GM12878 (cell line): ENCODE measurements at regions not wholly inside any gene's neighbourhood (a gene's known extent, or its start where the extent isn't known, plus 50 kb on each side); places are given as distances from the start of the nearest gene placed in this dataset.

Experiments used
- ATAC-seq: fragments of 200-7000 bp; cut with Tn5 transposase; 3 replicates; pipeline ENCODE4 v1.9.1; 2020; ENCODE audit warnings: mild to moderate bottlenecking, moderate library complexity
- BruUV-seq: library from RNA; stranded (reverse); fragments of 400-500 nt; replicated peaks from 2 replicates; lab custom pipeline; 2021; lab: Mats Ljungman, UMichigan
- CTCF ChIA-PET: fragments of 300-600 bp; sonication (Branson Sonifier 250); formaldehyde crosslinking; extraction: SDS; loops from one replicate; lab custom pipeline; 2021; ENCODE audit warnings: inconsistent platforms; lab: Yijun Ruan, JAX
- POLR2A ChIA-PET: fragments of 350-600 bp; formaldehyde crosslinking; extraction: SDS; loops from one replicate; lab custom pipeline; 2021; ENCODE audit warnings: inconsistent platforms; lab: Charles Lee
- RAD21 ChIA-PET: fragments of 300-600 bp; sonication (Branson Sonifier 250); formaldehyde crosslinking; loops from one replicate; lab custom pipeline; 2023; ENCODE audit warnings: antibody characterized with exemption; ENCODE audit not compliant: unreplicated experiment; lab: Charles Lee
- SMC1A ChIA-PET: fragments of 300-600 bp; sonication (Branson Sonifier 250); formaldehyde crosslinking; loops from one replicate; lab custom pipeline; 2023; ENCODE audit not compliant: unreplicated experiment, uncharacterized antibody; lab: Charles Lee
- DNase-seq: peaks from one replicate; pipeline ENCODE4 v3.0.0-alpha.2; 2011; ENCODE audit warnings: low read depth, low spot score
- FAIRE-seq: peaks from 3 replicates; lab custom pipeline; 2011; peaks lifted over from hg19 to GRCh38; lab: Jason Lieb, UNC
- H2AFZ ChIP-seq: 2 replicates; pipeline ENCODE4 v1.6.0; 2011; ENCODE audit warnings: low read depth, low read length, control low read depth; ENCODE audit not compliant: control insufficient read depth
- H3K27ac ChIP-seq: 2 replicates; pipeline ENCODE4 v1.5.1; 2011; ENCODE audit warnings: control low read depth; ENCODE audit not compliant: control insufficient read depth, insufficient read depth
- H3K27me3 ChIP-seq, 2 experiments: replicated peaks in 1 of 2; 2 replicates each; pipeline versions ENCODE4 v1.6.0 to v1.6.1; 2011; ENCODE audit warnings: low read length in 1 of 2; ENCODE audit not compliant: control insufficient read depth in 2 of 2, insufficient read depth in 2 of 2
- H3K36me3 ChIP-seq, 2 experiments: 2 replicates each; pipeline ENCODE4 v1.5.1; 2011; ENCODE audit warnings: low read length in 1 of 2; ENCODE audit not compliant: control insufficient read depth in 2 of 2, insufficient read depth in 2 of 2
- H3K4me1 ChIP-seq: 2 replicates; pipeline ENCODE4 v1.6.1; 2011; ENCODE audit warnings: mild to moderate bottlenecking, low read length, moderate library complexity, mixed read lengths; ENCODE audit not compliant: control insufficient read depth, insufficient read depth
- H3K4me2 ChIP-seq: 2 replicates; pipeline ENCODE4 v1.6.0; 2011; ENCODE audit warnings: control low read depth; ENCODE audit not compliant: control insufficient read depth, insufficient read depth
- H3K4me3 ChIP-seq: fragments of 200-600 bp; sonication (generic); 2 replicates; pipeline ENCODE4 v1.5.1; 2016
- H3K79me2 ChIP-seq: 2 replicates; pipeline ENCODE4 v1.6.0; 2011; ENCODE audit warnings: low read length; ENCODE audit not compliant: control insufficient read depth, insufficient read depth
- H3K9ac ChIP-seq: 2 replicates; pipeline ENCODE4 v1.8.0; 2011; ENCODE audit warnings: low read length, control low read depth, mixed read lengths; ENCODE audit not compliant: control insufficient read depth, insufficient read depth
- H3K9me3 ChIP-seq: replicated peaks from 3 replicates; pipeline ENCODE4 v1.5.1; 2011; ENCODE audit warnings: mild to moderate bottlenecking, low read length; ENCODE audit not compliant: control insufficient read depth, insufficient read depth
- H4K20me1 ChIP-seq: 2 replicates; pipeline ENCODE4 v1.6.0; 2011; ENCODE audit not compliant: control insufficient read depth, insufficient read depth
- ATF2 ChIP-seq: IDR thresholded peaks from 2 replicates; pipeline ENCODE4 v1.6.1; 2012; ENCODE audit warnings: low read length, inconsistent platforms
- BHLHE40 ChIP-seq, 2 experiments: fragments of 450-650 bp in 1 of 2; IDR thresholded peaks; 2 replicates each; pipeline ENCODE4 v1.6.1; 2011 to 2017; ENCODE audit warnings: low read depth in 2 of 2, borderline replicate concordance in 1 of 2, improper control_type of control experiment in 1 of 2, low read length in 1 of 2, mild to moderate bottlenecking in 1 of 2
- ETV6 ChIP-seq, 2 experiments: fragments of 450-650 bp in 1 of 2; IDR thresholded peaks in 1 of 2; conservative IDR thresholded peaks in 1 of 2; 2 replicates each; pipeline ENCODE4 v1.6.1; 2014; ENCODE audit warnings: antibody characterized with exemption in 1 of 2, borderline replicate concordance in 1 of 2, low read depth in 1 of 2, mild to moderate bottlenecking in 1 of 2, moderate library complexity in 1 of 2
- FOXM1 ChIP-seq: IDR thresholded peaks from 2 replicates; pipeline ENCODE4 v1.6.1; 2012; ENCODE audit warnings: low read depth, mild to moderate bottlenecking, inconsistent platforms, low read length, moderate library complexity
- GATAD2B ChIP-seq: fragments of 450-650 bp; conservative IDR thresholded peaks from 2 replicates; pipeline ENCODE4 v1.6.1; 2017; ENCODE audit warnings: low read depth, mild to moderate bottlenecking, moderate library complexity
- MTA3 ChIP-seq: IDR thresholded peaks from 2 replicates; pipeline ENCODE4 v1.6.1; 2012; ENCODE audit warnings: low read length, inconsistent platforms, borderline replicate concordance
- MXI1 ChIP-seq: fragments of 150-350 bp; IDR thresholded peaks from 2 replicates; pipeline ENCODE4 v1.6.1; 2011; ENCODE audit warnings: low read depth, mild to moderate bottlenecking, inconsistent platforms, low read length, improper control_type of control experiment
- NKRF ChIP-seq: fragments of 450-650 bp; conservative IDR thresholded peaks from 2 replicates; pipeline ENCODE4 v1.6.1; 2017; ENCODE audit warnings: mild to moderate bottlenecking, moderate library complexity
- NR2C2 ChIP-seq: IDR thresholded peaks from 2 replicates; pipeline ENCODE4 v1.6.1; 2011; ENCODE audit warnings: borderline replicate concordance, low read depth; ENCODE audit not compliant: control insufficient read depth, insufficient read length
- PBX3 ChIP-seq: IDR thresholded peaks from 2 replicates; pipeline ENCODE4 v1.6.1; 2011; ENCODE audit warnings: mild to moderate bottlenecking, low read depth, low read length, moderate library complexity; ENCODE audit not compliant: insufficient replicate concordance
- RAD21 ChIP-seq: IDR thresholded peaks from 2 replicates; pipeline ENCODE4 v1.6.1; 2011; ENCODE audit warnings: mild to moderate bottlenecking, low read depth, low read length, moderate library complexity; ENCODE audit not compliant: insufficient read depth
- RBBP5 ChIP-seq: fragments of 200-600 bp; sonication (generic); conservative IDR thresholded peaks from 2 replicates; pipeline ENCODE4 v1.6.1; 2016
- SMC3 ChIP-seq: IDR thresholded peaks from 2 replicates; pipeline ENCODE4 v1.6.1; 2011; ENCODE audit warnings: low read length, improper control_type of control experiment, borderline replicate concordance
- SP1 ChIP-seq: IDR thresholded peaks from one replicate; pipeline ENCODE4 v1.6.1; 2011; ENCODE audit warnings: low read depth, low read length
- STAT1 ChIP-seq: fragments of 450-650 bp; conservative IDR thresholded peaks from 2 replicates; pipeline ENCODE4 v1.6.1; 2014; ENCODE audit warnings: antibody characterized with exemption, mild to moderate bottlenecking
- YY1 ChIP-seq: IDR thresholded peaks from 2 replicates; pipeline ENCODE4 v1.6.1; 2011; ENCODE audit warnings: low read depth, mild to moderate bottlenecking, low read length
- ZNF217 ChIP-seq: fragments of 450-650 bp; IDR thresholded peaks from 2 replicates; pipeline ENCODE4 v1.6.1; 2017; ENCODE audit warnings: antibody characterized with exemption, mild to moderate bottlenecking
- WGBS: methylation state at CpG from one replicate; pipeline ENCODE4 v1.1.6; 2016; ENCODE audit warnings: low lambda C conversion rate; ENCODE audit not compliant: insufficient replicate concordance, insufficient coverage; ENCODE audit errors: missing lambda C conversion rate; 5-methylcytosine and 5-hydroxymethylcytosine counted together
- in situ Hi-C: fragments of 300-500 bp; cut with MboI; formaldehyde crosslinking; loops from 9 replicates; pipeline ENCODE4 v1.14.3; 2018; ENCODE audit warnings: mixed read lengths
- intact Hi-C: fragments of 100-400 bp; cut with micrococcal nuclease; formaldehyde crosslinking; loops from one replicate; pipeline ENCODE4 v1.14.2; 2022; ENCODE audit not compliant: unreplicated experiment

- H3K4me3 ChIP-seq, result no peak overlapping the region
- no peaks in the 10 kb centered on the region for H3K79me2 ChIP-seq
- H3K9me3 ChIP-seq, result no peaks in the 10 kb centered on the region
- intact Hi-C loops, result loop anchor here (1.0 to 5.0 kb wide), 4 partner anchors 38 to 396 kb away; partner anchors contain the start of gene UBE2E2
- ChIA-PET RAD21 (interaction anchor here (0.8 to 2.6 kb wide), 15 partner anchors 10 to 871 kb away, joined by 3 to 13 read pairs (median 4); no protein-coding TSS in a partner anchor), CTCF (interaction anchor here (0.6 to 5.6 kb wide), 25 partner anchors 9 to 1905 kb away, joined by 3 to 36 read pairs (median 4); no protein-coding TSS in a partner anchor), POLR2A (no interaction called here), SMC1A (interaction anchor here (0.6 to 2.2 kb wide), 19 partner anchors 9 to 1414 kb away, joined by 3 to 13 read pairs (median 3); no protein-coding TSS in a partner anchor)
- no peak overlapping the region for H3K9ac ChIP-seq
- no TSS peak for BruUV-seq
- no peak overlapping the region; the same call in 1 of the 2 replicates for H2AFZ ChIP-seq
- no peaks in the 10 kb centered on the region for H3K27me3 ChIP-seq
- peak; percentile 73 for ATAC-seq
- H3K27ac ChIP-seq, result no peak overlapping the region
- no peaks in the 10 kb centered on the region for H3K36me3 ChIP-seq
- no peak for DNase-seq
- no peaks in the 10 kb centered on the region for H4K20me1 ChIP-seq
- in situ Hi-C loops, result no loop called here
- WGBS, result 6% methylated on average over 8 of the region's 8 CpGs
- peak overlapping the region; percentile 21 for H3K4me2 ChIP-seq
- FAIRE-seq, result no peak
- H3K4me1 ChIP-seq, result peaks cover 11% of the 10 kb centered on the region; the same call in 1 of the 2 replicates
- peak; percentile 62; the same call in 1 of the 2 replicates for TF ChIP-seq SMC3
- no peak for TF ChIP-seq RBBP5
- peak in 1 of 2 experiments; percentile 43; a peak in 1 of 4 replicates for TF ChIP-seq BHLHE40 (IDR thresholded peaks at IDR 0.05; ENCODE audit: borderline replicate concordance in 1 of 2, low read depth in 2 of 2, low read length in 1 of 2)
- 0 out of 2 replicates have a peak, but pooled peaks have one; percentile 36 for TF ChIP-seq MTA3
- TF ChIP-seq SP1, result no peak
- TF ChIP-seq YY1, result 0 out of 2 replicates have a peak, but pooled peaks have one; percentile 27
- TF ChIP-seq NKRF, result no peak
- no peak for TF ChIP-seq STAT1
- no peak for TF ChIP-seq PBX3
- TF ChIP-seq ZNF217, result no peak
- TF ChIP-seq RAD21, result peak; percentile 83
- no peak for TF ChIP-seq NR2C2
- TF ChIP-seq MXI1, result no peak
- TF ChIP-seq FOXM1, result 0 out of 2 replicates have a peak, but pooled peaks have one; percentile 9
- no peak for TF ChIP-seq ETV6 (conservative IDR thresholded peaks at IDR 0.05 in 1 of 2, IDR thresholded peaks at IDR 0.05 in 1 of 2; ENCODE audit: borderline replicate concordance in 1 of 2, low read depth in 1 of 2)
- 0 out of 2 replicates have a peak, but pooled peaks have one; percentile 12 for TF ChIP-seq ATF2
- TF ChIP-seq GATAD2B, result no peak
Measured at GRCh38 chr3:22960105-22960984, 242.8 kb upstream of the UBE2E2 start.
